GM19324 (cell line): ENCODE measurements at regions not wholly inside any gene's neighbourhood (a gene's known extent, or its start where the extent isn't known, plus 50 kb on each side); places are given as distances from the start of the nearest gene placed in this dataset.
"Not testable (repeated sequence)": the region's sequence is repeated elsewhere in the genome, so short reads cannot be mapped to it uniquely, and the experiment has no call there.

Experiments used
- ATAC-seq: cut with Tn5 transposase; IDR thresholded peaks from one replicate; pipeline ENCODE4 v1.9.1; 2021; ENCODE audit warnings: mild to moderate bottlenecking, moderate library complexity; ENCODE audit not compliant: unreplicated experiment, low FRiP score

GRCh38 chr10:121128164-121128563 lies 277.0 kb downstream of the WDR11 start:
- no peak for ATAC-seq

GRCh38 chr10:121129266-121129665 lies 278.1 kb downstream of the WDR11 start:
- no peak for ATAC-seq

DNA sequence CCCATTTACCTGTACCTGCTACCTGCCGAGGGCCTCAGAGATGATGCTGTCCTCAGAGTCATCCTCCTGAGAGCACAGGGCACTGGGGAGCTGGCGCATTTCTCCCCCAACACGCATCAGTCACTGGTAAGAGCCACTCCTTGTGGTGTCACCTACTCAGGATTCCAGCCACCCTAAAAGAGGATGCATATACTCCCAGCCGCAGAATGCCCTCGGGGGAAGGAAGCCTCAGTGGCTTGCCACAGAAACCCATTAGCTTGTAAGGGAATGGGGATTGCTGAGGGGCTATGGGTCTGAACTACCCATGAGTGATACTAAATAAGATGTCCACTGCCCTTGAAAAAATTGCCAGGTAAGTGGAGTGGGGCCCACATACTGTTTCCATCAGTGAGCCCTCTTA lies 279.2 kb downstream of the WDR11 start:
- no peak for ATAC-seq

GRCh38 chr10:121131014-121131413 lies 279.9 kb downstream of the WDR11 start:
- no peak for ATAC-seq

GRCh38 chr10:121131426-121132265 lies 280.5 kb downstream of the WDR11 start:
- ATAC-seq: no peak

DNA sequence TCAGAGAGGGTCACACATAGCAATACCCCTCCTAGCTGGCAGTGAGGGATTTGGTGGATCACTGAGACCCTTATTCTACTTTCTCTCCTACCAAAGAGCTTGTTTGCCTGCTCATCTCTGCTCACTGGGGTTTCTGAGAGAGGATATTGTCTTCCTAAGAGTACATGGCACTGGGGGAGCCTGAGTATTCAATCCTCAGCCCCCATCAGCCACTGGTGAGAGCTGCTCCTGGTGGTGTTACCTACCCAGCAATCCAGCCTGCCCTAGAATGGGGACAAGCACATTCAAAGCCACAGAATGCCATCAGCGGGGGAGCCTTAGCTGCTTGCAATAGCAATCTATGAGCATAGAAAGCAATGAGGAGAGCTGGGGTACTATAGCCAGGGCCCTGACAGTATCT lies 281.1 kb downstream of the WDR11 start:
- ATAC-seq: no peak

GRCh38 chr10:121133901-121134300 lies 282.7 kb downstream of the WDR11 start:
- ATAC-seq: no peak

DNA sequence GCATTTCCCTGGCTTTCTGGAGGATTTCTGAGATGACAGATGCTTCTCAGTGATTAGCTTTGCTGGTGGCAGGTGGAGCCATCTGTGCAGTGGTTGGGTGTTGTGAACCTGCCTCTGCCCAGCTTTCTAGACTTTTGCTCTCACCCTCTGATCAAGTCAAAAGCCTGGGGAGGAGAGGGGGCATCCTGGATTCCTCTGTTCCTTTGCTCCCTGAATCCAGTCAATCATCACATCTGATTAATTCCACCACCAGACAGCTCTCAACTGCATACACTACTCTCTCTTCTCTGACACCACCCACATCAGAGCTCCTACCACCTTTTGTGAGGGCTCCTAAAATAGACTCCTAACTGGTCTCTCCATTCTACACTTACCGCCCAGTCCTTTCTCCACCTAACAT lies 283.5 kb downstream of the WDR11 start:
- ATAC-seq: no peak

DNA sequence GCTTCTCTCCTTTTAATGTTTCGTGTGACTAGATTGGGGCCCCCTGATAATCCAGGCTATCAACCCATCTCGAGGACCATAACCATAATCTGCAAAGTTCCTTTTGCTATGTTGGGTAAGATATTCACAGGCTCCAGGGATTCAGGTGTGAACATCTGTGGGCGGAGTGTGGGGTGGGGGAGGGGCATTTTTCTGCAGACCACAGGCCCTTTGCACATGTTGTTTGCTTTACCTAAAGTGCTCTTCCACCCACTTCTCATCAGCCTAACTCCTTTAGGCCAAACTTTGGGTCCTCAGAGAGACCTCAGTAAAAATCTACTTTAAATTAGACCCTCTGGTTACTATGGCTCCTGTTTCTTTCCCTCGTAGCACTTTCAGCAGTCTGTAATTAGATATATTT lies 284.4 kb downstream of the WDR11 start:
- ATAC-seq: no peak

GRCh38 chr10:121137533-121137932 lies 286.4 kb downstream of the WDR11 start:
- no peak for ATAC-seq

GRCh38 chr10:121138112-121138860 lies 287.1 kb downstream of the WDR11 start:
- ATAC-seq: no peak

- ATAC-seq: no peak
Observed at GRCh38 chr10:121138918-121139317, 287.8 kb downstream of the WDR11 start.

- ATAC-seq: not testable (repeated sequence)
Observed at GRCh38 chr10:121145802-121146395, 294.7 kb downstream of the WDR11 start.

DNA sequence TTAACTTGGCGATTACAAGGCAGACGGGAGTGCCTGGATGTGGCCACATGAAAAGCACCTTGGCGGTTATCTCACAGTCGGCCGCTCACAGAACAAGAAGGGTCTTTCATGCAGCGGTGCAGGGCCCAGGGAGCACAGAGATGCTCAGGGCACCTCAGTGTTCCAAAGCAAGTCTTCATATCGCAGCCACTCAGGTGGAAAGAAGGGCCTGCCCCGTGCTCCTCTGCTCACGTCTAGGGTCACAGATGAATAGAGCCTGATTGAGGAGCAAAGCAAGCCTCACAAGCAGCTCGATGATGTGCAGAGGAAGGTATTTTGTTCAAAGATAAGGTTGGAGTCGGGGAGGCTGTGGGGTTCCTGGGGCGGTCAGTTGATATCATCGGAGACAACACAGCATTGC lies 297.8 kb downstream of the WDR11 start:
- ATAC-seq: no peak

GRCh38 chr10:121152033-121152432 lies 300.9 kb downstream of the WDR11 start:
- no peak for ATAC-seq

- ATAC-seq: no peak
Observed at GRCh38 chr10:121152935-121153334, 301.8 kb downstream of the WDR11 start.

DNA sequence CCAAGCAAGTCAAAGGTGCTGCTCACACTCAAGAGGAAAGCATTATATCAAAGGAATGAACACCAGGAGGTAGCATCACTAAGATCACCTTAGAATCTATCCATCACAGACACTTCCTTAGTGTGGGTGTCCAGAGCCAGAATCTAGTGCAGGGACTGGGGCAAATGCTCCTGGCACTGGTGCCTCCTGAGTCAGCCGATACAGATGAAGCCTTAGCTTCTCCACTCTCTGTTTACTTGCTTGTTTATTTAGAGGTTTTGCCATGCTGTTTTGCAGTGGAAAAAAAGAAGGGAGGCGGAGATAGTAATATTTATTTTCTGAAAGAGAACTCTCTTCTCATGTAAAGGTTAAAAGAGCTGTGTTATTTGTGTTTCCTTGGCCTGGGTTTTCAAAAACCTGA lies 303.1 kb downstream of the WDR11 start:
- ATAC-seq: no peak

DNA sequence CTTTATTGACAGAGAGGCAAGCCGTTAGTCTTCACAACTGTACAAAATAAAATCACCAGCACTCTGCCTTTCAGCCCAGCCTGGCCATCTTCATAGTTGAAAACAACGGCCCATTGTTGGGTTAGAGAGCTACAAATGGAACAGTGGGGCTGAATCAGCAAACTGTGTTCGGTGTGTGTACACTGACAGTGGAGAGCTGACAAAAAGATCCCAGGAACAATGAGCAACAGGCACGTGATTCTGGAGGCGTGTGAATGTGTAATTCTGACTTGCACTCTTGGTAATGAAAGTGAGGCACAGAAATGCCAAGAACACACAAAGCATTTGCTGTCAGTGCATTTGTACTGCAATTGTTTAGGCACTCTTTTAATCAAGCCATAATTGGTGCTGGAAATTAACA lies 303.7 kb downstream of the WDR11 start:
- no peak for ATAC-seq

GRCh38 chr10:121155742-121156474 lies 304.7 kb downstream of the WDR11 start:
- ATAC-seq: no peak

DNA sequence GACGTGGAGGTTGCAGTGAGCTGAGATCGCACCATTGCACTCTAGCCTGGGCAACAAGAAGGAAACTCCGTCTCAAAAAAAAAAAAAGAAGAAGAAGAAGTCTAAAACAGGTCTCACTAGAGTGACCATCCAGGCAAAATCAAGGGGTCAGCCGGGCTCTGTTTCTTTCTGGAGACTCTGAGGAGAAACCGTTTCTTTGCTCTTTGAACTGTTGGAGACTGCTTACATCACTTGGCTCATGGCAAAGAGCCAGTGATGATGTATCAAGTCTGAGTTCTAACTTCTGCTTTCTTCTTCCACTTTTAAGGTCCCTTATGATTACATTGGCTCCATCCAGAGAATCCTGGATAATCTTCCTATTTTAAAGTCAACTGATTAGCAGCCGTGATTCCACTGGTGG lies 306.8 kb downstream of the WDR11 start:
- ATAC-seq: no peak
